ENCODE measurements at regions not wholly inside any gene's neighbourhood (a gene's known extent, or its start where the extent isn't known, plus 50 kb on each side); places are given as distances from the start of the nearest gene placed in this dataset.

GRCh38 chr16:64823481-64824075 is 298.3 kb downstream of the CDH11 start:
- no peak for DNase-seq

GRCh38 chr16:64809876-64810629 is 311.8 kb downstream of the CDH11 start:
- DNase-seq: no peak

DNA sequence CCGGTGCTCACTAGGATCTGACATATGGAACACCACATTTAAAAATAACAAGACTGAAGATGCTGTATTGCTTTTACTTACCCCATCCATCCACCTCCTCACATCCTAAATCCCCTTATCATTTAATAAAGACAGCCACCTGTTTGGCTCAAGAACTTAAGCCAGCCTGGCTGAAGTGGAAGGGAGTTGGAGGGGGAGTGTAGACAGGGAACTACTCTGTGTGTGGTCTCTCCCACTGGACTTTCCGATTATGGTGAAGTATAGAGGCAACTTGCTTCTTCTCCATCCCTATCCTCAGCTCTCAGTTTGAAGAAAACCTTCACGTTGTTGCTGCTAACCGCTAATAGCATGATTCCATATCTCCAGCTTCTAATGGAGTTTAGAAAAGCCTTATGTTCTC is 313.4 kb downstream of the CDH11 start:
- DNase-seq: no peak

GRCh38 chr16:64791756-64792155 is 330.1 kb downstream of the CDH11 start:
- no peak for DNase-seq

DNA sequence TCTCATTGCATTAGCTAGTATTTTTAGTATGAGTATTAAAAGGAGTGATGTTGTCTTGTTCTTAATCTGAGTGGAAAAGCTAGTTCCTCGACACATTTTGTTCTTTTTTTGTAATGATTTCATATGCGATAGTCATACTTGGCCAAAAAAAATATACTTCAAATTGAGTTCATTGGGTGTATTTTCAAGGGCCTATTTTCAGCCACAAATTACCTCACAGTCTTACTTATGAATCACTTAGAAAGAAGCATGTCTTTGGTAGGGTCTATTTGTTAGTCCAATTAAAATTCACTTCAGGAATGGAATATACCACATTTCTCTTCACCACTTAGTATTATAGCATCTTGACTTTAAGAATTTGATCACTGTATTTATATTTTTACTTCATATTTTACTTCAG is 337.2 kb downstream of the CDH11 start:
- DNase-seq: no peak

GRCh38 chr16:64782484-64782883 is 339.4 kb downstream of the CDH11 start:
- no peak for DNase-seq

- DNase-seq: no peak
Observed at GRCh38 chr16:64780445-64780844, 341.4 kb downstream of the CDH11 start.

GRCh38 chr16:64778777-64779176 is 343.1 kb downstream of the CDH11 start:
- DNase-seq: no peak

DNA sequence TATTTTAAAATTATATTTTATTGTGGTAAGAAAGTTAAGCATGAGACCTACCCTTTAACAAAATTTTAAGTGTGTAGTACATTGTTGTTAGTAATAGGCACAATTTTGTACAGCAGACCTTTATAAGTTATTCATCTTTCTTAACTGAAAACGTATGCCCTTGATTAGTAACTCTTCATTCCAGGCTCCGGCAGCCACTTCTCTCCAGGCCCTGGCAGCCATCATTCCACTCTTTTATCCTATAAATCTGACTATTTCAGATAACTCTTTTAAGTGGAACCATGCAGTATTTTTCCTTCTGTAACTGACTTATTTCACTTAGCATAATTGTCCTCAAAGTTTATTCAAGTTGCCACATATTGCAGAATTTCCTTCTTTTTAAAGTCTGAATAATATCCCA is 348.2 kb downstream of the CDH11 start:
- DNase-seq: no peak

DNA sequence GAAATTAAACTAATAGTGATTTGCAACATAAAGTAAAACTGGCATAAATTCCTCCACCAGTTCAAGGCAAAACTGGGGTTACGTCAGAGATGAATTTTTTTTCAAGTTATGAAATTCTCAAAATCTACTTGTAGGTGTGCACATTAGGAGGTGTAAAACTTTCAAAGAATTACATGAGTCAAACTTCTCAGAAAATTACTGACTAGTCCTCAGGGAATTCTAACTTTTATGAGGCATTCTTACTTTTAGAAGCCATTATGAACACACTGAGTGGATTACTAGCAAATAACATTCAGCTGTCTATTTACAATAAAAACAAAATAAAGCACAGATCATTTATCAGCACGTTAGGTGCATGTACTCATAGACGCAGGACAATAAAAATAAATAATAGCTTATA is 348.7 kb downstream of the CDH11 start:
- no peak for DNase-seq

DNA sequence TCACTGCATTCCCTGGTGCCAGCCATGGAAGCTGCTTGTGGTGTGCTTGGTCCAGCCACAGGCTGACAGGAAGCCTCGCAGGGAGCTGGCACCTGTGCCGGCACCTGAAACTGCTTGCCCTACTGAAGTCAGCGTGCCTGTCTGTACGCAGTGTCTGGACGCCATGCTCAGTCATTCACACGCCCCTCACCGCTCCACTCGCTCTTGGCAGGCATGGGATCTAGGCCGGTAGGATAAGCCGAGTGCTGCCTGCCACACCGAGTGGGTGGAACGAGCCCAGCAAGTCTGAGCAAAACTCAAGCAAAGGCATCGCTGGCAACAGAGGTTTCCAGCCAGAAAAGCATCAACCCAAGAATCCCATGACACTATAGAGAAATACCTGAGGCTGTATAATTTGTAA is 350.6 kb downstream of the CDH11 start:
- no peak for DNase-seq

DNA sequence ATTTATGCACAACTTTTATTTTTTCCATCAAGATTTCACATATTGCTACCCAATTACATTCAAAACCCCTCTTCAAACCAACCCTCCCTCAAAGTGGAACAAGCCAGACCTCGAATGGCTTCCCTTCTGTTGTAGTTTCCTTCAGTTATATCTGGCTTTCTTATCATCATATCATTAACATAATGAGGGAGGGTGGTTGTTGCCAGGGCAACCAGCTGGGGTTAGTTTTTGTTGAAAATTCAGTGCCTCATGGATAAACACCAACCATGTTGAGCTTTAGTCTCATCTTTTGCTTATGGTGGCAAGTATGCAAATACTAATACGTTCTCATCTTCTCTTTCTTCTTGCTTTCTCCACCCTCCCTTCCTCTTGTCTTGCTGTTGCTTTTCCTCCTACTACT is 359.7 kb downstream of the CDH11 start:
- no peak for DNase-seq

- no peak for DNase-seq
Observed at GRCh38 chr16:64754279-64754678, 367.6 kb downstream of the CDH11 start.

DNA sequence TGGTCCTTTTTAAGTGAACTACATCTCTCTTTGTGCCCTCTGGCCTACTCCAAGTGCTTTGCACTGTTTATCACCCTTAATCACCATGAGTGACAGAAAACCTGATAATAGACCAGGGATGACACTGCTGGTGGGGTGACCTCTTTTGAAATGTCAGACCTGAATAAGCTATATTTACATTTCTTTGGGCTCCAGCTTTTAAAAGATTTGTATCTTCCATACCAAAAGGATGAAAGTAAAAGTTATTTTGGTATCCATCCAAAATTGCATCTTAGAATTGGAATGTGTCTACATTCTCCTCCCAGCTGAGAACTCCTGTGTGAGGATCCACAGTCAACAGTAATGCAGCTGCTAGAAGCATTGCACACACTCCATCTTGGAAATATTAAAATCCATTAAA is 370.0 kb downstream of the CDH11 start:
- no peak for DNase-seq

DNA sequence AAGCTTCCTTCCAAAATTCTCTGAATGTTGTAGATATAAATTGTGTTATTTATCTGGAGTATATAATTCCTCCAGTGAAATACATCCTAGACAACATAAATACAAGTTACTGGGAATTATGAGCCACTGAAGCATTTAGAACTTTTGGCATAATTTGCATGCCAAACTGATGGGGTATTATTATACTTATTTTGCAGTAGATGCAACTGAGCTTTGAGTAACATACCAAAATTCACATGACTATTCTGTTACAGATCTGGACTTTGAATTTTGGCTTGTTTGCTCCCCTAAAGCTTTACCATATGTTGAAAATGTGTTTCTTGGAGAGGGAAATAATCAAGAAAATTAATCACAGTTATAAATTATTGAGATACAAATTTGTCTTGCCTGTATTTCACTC is 372.5 kb downstream of the CDH11 start:
- no peak for DNase-seq

DNA sequence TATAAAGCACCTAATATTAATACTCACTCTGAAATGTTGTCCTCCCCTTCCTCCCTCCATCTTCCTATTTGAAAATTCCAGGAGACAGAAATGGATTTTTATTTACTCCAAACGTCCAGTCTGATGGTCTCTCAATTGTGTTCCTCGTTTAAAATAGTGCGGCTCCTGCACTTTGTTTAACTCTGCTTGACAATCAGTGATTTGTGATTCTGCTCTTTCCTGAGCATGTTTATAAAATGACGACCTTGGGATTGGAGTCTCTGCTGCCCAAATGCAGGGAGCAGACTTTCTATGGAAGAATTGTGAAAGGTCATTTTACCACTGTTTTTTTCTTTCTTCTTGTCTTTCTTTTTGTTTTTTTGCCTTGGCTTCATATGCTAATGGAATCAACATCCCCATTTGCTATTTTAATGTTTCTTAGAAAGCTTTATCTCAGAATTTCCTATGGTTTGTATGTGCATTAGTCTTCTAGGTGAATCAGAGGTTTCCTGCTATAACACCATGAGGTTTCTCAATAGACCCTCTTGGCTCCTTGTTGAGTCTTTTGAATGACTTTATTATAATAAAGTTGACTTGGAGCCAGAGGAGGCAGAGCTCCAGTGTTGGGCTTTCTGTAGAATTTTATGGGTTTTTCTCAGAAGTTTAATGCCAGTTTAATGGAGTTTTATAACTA is 376.5 kb downstream of the CDH11 start:
- no peak for DNase-seq

DNA sequence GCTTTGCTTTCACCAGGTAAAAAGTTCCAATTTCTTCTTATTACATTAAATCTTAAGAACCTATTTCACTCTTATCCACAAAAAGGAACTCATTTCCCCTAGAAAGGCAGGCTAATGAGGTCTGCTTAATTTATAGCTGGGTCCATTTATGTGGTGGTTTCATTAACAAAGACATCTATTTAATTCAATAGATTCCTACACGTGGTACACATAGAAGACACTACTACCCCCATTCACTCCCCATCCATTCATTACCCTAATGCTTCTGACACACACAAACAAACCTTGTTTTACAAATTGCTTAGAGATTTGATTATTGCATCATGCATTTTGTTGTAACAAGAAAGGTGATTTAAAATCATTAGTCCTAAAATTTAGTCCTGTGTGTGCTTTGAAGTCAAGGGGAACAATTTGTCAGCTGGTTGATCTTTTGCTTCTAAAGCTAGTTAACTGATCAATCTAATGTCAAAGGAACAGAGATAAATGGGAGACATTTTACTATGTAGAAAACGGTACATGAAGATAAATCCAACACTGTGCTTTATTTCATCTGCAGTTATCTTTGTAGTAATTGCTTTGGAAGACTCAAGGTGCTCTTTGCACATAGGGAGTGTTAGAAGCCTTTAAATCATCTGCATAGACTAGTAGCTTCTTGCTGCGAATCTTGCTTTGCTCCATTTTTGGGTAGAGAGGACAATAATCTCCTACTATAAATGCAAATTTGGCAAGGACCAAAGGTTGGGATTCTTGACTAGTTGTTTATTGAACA is 379.2 kb downstream of the CDH11 start:
- no peak for DNase-seq

DNA sequence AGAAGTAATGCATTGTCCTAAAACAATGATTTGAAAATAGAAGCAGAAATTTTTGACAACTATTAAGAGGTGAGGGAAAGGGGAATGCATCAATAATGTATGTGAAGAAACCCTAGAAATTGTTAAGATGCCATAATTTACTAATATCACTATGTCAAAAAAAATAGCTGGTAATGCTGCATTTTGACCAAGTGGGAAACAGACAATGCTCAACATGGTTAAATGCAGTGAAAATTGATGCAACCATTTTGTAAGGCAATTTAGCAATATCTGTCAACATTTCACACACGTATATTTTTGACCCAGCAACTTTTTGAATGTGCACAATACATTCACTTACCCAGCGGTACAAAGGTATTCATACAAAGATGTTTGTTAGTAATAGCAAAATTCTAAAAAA is 381.6 kb downstream of the CDH11 start:
- DNase-seq: no peak

DNA sequence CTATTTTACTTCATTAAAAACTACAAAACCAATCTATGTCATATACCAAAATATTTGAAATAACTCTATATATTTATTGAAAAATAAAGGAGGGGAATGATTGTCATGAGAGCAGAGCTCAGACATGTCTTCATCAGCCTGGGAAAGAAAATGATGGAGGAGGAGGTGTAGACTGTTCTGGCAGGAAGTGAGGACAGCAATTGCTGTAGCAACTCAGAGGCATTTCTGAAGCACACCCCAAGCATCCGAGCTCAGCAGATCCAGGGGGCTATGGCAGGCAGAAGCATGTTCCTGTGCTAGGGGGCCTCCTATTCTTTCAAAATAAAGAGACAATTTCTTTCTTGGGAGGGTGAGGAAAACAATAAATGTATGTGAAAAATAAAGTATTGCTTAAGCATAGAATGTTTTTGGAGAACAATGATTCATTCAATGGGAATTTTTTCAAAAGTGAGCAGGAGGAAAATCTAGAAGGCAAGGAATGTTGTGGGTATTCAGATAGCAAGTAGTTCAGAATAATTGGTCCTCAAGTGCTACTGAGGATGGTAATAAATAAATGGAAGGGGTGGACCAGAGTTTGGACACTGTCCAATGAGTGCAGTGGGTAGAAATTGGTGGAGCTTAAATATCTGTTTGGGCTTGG is 383.4 kb downstream of the CDH11 start:
- DNase-seq: no peak

GRCh38 chr16:64736857-64737256 is 385.0 kb downstream of the CDH11 start:
- no peak for DNase-seq

GRCh38 chr16:64731891-64732290 is 390.0 kb downstream of the CDH11 start:
- no peak for DNase-seq

GRCh38 chr16:64730261-64730660 is 391.6 kb downstream of the CDH11 start:
- no peak for DNase-seq

DNA sequence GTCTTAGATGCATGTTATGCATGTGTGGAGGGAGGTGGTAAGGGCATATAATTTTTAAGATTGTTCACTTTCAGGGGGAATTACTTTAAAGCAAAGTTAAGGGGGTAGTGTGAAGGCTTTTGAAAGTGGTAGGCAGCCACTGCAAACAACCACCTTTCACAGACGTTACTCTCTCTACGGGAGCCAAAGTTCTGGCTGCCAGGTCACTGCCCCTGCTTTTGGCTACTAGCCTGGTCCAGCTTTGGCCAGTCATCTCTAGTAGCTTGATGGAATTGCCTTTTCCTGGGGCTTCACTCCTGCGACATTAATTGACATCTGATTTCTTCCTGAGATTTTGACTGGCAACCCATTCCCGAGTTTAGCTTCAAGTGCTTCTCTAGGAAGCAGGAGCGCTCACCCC is 397.5 kb downstream of the CDH11 start:
- no peak for DNase-seq
